Activated CD4-positive, alpha-beta T cell treated with anti-CD3 and anti-CD28 coated beads, Interleukin-2, amount 10 ng/mL, durations not matched to agents 24 days and 14 days (primary cell): ENCODE measurements at regions not wholly inside any gene's neighbourhood (a gene's known extent, or its start where the extent isn't known, plus 50 kb on each side); places are given as distances from the start of the nearest gene placed in this dataset.

Experiments
- DNase-seq: peaks from one replicate; pipeline ENCODE4 v3.0.0; 2022
- H3K27ac Mint-ChIP-seq: one replicate; pipeline ENCODE4 v1.8.0; 2022; ENCODE audit warnings: mild to moderate bottlenecking, mixed read lengths
- H3K27me3 Mint-ChIP-seq: one replicate; pipeline ENCODE4 v1.8.0; 2022; ENCODE audit warnings: mixed read lengths
- H3K36me3 Mint-ChIP-seq: one replicate; pipeline ENCODE4 v1.8.0; 2022; ENCODE audit warnings: low read depth, mild to moderate bottlenecking, mixed read lengths
- H3K4me1 Mint-ChIP-seq: one replicate; pipeline ENCODE4 v1.8.0; 2021; ENCODE audit warnings: mixed read lengths
- H3K4me3 Mint-ChIP-seq: one replicate; pipeline ENCODE4 v1.8.0; 2022; ENCODE audit warnings: mild to moderate bottlenecking, moderate library complexity, mixed read lengths
- H3K9me3 Mint-ChIP-seq: one replicate; pipeline ENCODE4 v1.8.0; 2021; ENCODE audit warnings: mixed read lengths
- intact Hi-C: fragments of 100-400 bp; cut with micrococcal nuclease; formaldehyde crosslinking; loops from one replicate; pipeline ENCODE4 v1.15.1; 2023

DNA sequence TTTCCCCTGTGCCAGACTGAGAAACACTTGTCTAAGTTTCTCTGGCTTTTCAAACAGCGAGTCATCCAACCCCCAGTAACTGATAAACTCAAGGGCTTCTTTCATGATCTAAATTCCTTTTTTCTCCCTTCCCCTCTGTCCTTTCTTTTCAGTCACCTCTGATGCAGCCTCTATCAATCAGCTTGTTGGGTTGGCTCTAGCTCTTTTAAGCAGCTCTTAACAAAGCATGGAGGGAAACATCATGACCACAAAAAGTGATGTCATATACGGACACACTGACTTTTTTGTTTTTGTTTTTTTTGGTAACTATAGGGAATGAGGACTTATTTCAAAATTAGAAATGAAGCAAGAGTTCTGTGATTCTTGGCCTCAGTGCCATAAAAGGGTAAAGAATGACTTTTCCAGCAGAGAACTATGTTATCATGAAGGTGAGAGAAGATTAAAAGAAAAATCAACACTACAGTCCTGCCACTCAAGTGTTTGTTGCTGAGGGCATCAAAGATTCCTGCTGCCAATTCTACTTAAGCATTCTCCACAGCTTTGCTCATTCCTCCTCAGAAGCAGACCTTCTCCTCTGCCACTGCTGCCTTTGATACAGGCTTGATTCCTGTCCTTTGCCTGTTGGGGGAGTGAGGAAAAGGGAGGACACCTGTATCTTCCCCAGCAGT lies 457.0 kb upstream of the ONECUT1 start:
- intact Hi-C loops, result no loop called here
- no peaks in the 10 kb centered on the region for H3K36me3 Mint-ChIP-seq
- peaks cover 4% of the 10 kb centered on the region for H3K9me3 Mint-ChIP-seq

GRCh38 chr15:53246404-53246803 lies 456.3 kb upstream of the ONECUT1 start:
- intact Hi-C loops, result no loop called here
- Mint-ChIP-seq H3K36me3 (no peaks in the 10 kb centered on the region), H3K27ac (no peak overlapping the region), H3K4me1 (no peaks in the 10 kb centered on the region), H3K27me3 (no peaks in the 10 kb centered on the region), H3K4me3 (no peak overlapping the region), H3K9me3 (peaks cover 4% of the 10 kb centered on the region)
- no peak for DNase-seq

More for the DNA sequence above, 457.0 kb upstream of the ONECUT1 start:
- no peak for DNase-seq
- Mint-ChIP-seq H3K27ac (no peak overlapping the region), H3K4me3 (no peak overlapping the region), H3K4me1 (no peaks in the 10 kb centered on the region), H3K27me3 (no peaks in the 10 kb centered on the region)

DNA sequence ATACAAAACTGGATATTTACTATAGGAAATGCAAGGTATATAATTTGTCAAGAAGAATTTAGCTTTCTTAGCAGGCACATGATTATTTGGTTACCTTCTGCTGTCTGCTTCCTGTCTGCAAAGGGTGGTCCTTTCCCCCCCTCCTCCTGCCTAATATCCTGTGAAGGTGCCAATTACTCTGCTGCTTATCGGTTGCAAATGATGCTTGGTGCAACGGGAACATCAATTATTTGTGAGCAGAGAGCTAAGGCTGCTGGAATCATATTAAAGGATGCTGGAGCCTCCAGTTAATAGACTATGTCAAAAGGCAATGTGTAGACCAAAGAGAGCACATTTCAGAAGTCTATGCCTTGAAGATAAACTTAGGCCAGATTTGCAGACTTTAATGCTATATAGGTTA lies 443.7 kb upstream of the ONECUT1 start:
- Mint-ChIP-seq H3K9me3 (no peaks in the 10 kb centered on the region), H3K4me3 (no peak overlapping the region), H3K27me3 (no peaks in the 10 kb centered on the region), H3K27ac (no peak overlapping the region), H3K36me3 (no peaks in the 10 kb centered on the region), H3K4me1 (no peaks in the 10 kb centered on the region)
- DNase-seq, result no peak
- intact Hi-C loops, result no loop called here

- no peak overlapping the region for H3K4me3 Mint-ChIP-seq
- no peaks in the 10 kb centered on the region for H3K9me3 Mint-ChIP-seq
- no peaks in the 10 kb centered on the region for H3K4me1 Mint-ChIP-seq
- no peak for DNase-seq
- intact Hi-C loops, result no loop called here
- no peaks in the 10 kb centered on the region for H3K27me3 Mint-ChIP-seq
- no peaks in the 10 kb centered on the region for H3K36me3 Mint-ChIP-seq
- H3K27ac Mint-ChIP-seq, result no peak overlapping the region
Observed at GRCh38 chr15:53230473-53230872, 440.3 kb upstream of the ONECUT1 start.

DNA sequence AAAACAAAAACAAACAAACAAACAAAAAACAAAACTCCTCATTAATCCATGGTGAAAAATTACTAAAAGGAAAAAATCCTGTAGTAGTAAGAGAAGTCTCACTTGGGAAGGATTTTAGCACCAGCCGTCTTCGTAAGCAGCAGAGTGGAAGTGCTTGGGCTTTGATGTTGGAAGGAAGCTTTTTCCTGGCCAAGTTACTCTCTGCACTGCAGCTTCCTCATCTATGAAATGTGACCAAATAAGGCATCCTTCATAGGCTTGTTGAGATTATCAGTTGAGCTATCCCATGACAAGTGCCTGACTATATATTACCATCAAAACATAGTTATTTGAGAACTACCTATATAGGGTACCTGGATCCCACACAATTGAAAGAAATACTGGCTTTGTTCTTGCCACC lies 436.4 kb upstream of the ONECUT1 start:
- intact Hi-C loops, result no loop called here
- Mint-ChIP-seq H3K4me1 (no peaks in the 10 kb centered on the region), H3K27me3 (no peaks in the 10 kb centered on the region), H3K36me3 (no peaks in the 10 kb centered on the region), H3K4me3 (no peak overlapping the region), H3K9me3 (no peaks in the 10 kb centered on the region), H3K27ac (no peak overlapping the region)
- no peak for DNase-seq

DNA sequence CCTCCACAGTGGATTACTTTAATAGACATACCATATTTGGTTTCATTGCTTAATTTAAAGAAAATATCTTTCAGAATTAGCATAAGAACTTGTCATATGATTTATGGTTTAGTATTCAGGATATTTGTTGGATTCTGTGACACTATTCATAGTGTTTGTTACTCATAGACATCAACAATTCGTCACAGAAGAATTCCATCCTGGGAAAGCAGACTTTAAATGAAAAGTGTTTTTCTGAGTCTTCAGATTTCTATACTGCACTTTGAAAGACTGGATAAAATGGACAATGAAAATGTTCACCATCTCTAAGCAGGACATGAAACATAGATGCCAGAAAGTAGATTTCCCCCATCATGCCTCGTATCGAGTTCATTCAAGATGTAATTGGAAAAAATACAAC lies 435.6 kb upstream of the ONECUT1 start:
- no peak overlapping the region for H3K4me3 Mint-ChIP-seq

GRCh38 chr15:53224371-53224770 lies 434.2 kb upstream of the ONECUT1 start:
- Mint-ChIP-seq H3K4me1 (no peaks in the 10 kb centered on the region), H3K36me3 (no peaks in the 10 kb centered on the region), H3K9me3 (no peaks in the 10 kb centered on the region), H3K27me3 (no peaks in the 10 kb centered on the region), H3K27ac (no peak overlapping the region), H3K4me3 (no peak overlapping the region)
- no peak for DNase-seq
- intact Hi-C loops, result no loop called here

More for the DNA sequence above, 435.6 kb upstream of the ONECUT1 start:
- H3K4me1 Mint-ChIP-seq, result no peaks in the 10 kb centered on the region
- no peaks in the 10 kb centered on the region for H3K9me3 Mint-ChIP-seq
- no peak for DNase-seq
- H3K27me3 Mint-ChIP-seq, result no peaks in the 10 kb centered on the region
- H3K27ac Mint-ChIP-seq, result no peak overlapping the region
- no peaks in the 10 kb centered on the region for H3K36me3 Mint-ChIP-seq
- intact Hi-C loops, result no loop called here

- Mint-ChIP-seq H3K4me3 (no peak overlapping the region), H3K9me3 (no peaks in the 10 kb centered on the region), H3K4me1 (no peaks in the 10 kb centered on the region), H3K36me3 (no peaks in the 10 kb centered on the region), H3K27ac (no peak overlapping the region), H3K27me3 (no peaks in the 10 kb centered on the region)
- DNase-seq, result no peak
- intact Hi-C loops, result no loop called here
Observed at GRCh38 chr15:53223815-53224214, 433.7 kb upstream of the ONECUT1 start.

DNA sequence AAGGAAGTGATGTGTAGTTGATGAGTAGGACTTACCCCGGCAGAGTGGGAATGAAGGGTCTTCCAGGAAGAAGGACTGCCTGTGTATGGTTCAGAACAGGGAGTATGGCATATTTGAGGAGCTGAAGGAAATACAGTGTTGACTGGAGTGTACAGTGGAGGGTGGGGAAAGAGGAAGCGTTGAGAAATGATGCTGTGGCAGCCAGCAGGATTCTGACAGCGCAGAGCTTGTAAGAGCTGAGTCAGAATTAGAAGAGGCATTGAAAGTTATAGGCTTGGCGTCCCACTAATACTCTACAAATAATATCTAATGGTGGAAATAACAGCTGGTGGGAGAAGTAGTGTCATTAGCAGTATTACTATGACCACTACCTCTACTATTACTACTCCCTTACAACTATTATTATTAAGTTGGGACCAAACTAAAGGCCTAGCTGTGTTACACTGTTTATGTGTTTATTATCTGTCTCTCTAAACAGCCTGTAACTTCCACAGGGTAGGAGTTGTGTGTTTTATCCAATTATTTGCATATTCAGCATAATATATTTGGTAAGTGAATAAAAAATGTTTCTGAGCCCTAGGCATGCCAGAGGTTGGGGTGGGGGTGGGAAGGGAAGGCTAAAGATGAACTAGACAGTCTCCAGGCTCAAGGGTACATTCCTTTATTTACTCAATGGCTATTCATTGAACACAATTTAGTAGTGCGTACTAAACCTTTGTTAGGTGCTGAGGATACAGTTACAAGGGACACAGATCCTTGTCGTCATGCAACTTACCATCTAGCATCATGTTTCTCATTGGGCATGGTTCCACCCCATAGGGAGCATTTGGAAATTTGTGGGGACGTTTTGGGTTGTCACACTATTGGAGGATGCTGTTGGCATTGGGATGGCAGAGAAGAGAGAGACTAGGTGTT lies 428.8 kb upstream of the ONECUT1 start:
- no peak for DNase-seq
- H3K9me3 Mint-ChIP-seq, result no peaks in the 10 kb centered on the region
- intact Hi-C loops, result no loop called here
- H3K4me1 Mint-ChIP-seq, result no peaks in the 10 kb centered on the region
- H3K4me3 Mint-ChIP-seq, result no peak overlapping the region
- no peak overlapping the region for H3K27ac Mint-ChIP-seq
- no peaks in the 10 kb centered on the region for H3K27me3 Mint-ChIP-seq
- no peaks in the 10 kb centered on the region for H3K36me3 Mint-ChIP-seq

- no peaks in the 10 kb centered on the region for H3K4me1 Mint-ChIP-seq
- no peak overlapping the region for H3K4me3 Mint-ChIP-seq
- no peaks in the 10 kb centered on the region for H3K27me3 Mint-ChIP-seq
- H3K36me3 Mint-ChIP-seq, result no peaks in the 10 kb centered on the region
- DNase-seq, result no peak
- intact Hi-C loops, result no loop called here
- no peak overlapping the region for H3K27ac Mint-ChIP-seq
- no peaks in the 10 kb centered on the region for H3K9me3 Mint-ChIP-seq
Observed at GRCh38 chr15:53216036-53216435, 425.9 kb upstream of the ONECUT1 start.

- DNase-seq, result no peak
- H3K4me3 Mint-ChIP-seq, result no peak overlapping the region
- intact Hi-C loops, result no loop called here
- no peak overlapping the region for H3K27ac Mint-ChIP-seq
- H3K4me1 Mint-ChIP-seq, result no peaks in the 10 kb centered on the region
- no peaks in the 10 kb centered on the region for H3K36me3 Mint-ChIP-seq
- no peaks in the 10 kb centered on the region for H3K27me3 Mint-ChIP-seq
- H3K9me3 Mint-ChIP-seq, result no peaks in the 10 kb centered on the region
Observed at GRCh38 chr15:53213336-53213735, 423.2 kb upstream of the ONECUT1 start.

DNA sequence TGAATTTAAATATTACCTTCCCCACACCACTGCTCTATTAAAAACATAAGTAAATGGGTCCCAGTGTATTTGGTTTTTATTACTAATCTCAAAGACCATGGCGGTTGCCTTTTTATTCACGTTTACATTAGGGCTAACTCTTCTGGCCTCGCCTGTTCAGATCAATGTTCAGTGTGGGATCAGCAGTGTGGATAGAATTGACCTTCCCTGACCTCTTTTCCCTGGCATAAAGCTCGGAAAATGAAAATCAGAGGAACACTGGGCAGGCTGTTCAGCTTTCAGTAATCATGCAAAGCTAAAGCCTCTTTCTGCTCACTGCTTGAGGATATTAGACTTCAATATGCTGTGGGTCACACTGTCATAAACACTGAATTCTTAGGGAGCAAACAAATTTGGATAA lies 422.6 kb upstream of the ONECUT1 start:
- no peak overlapping the region for H3K27ac Mint-ChIP-seq
- DNase-seq, result no peak
- H3K4me3 Mint-ChIP-seq, result no peak overlapping the region
- H3K4me1 Mint-ChIP-seq, result no peaks in the 10 kb centered on the region
- H3K27me3 Mint-ChIP-seq, result no peaks in the 10 kb centered on the region
- no peaks in the 10 kb centered on the region for H3K36me3 Mint-ChIP-seq
- H3K9me3 Mint-ChIP-seq, result no peaks in the 10 kb centered on the region
- intact Hi-C loops, result no loop called here

DNA sequence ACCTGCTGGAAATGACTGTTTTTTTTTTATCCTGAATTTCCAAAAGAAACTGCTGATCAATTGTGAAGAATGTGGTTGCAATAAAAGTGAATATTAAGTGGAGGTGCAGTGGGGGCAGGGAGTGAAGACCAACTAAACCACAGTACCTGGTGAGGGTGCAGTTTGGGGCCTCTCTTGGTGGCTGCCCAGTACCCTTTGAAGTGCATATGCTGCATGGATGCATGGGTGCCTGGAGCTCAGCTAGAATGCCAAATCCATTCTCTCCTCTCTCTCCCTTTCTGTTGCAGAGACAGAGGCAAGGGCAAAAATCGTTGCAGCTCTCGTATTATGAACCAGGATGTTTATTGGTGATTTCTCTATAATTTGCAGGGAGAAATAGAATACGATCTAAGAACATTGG lies 420.5 kb upstream of the ONECUT1 start:
- intact Hi-C loops, result no loop called here

GRCh38 chr15:53209396-53210042 lies 419.4 kb upstream of the ONECUT1 start:
- Mint-ChIP-seq H3K36me3 (no peaks in the 10 kb centered on the region), H3K4me1 (no peaks in the 10 kb centered on the region), H3K27ac (no peak overlapping the region), H3K9me3 (no peaks in the 10 kb centered on the region), H3K4me3 (no peak overlapping the region), H3K27me3 (no peaks in the 10 kb centered on the region)
- no peak for DNase-seq
- intact Hi-C loops, result no loop called here

More for the DNA sequence above, 420.5 kb upstream of the ONECUT1 start:
- no peaks in the 10 kb centered on the region for H3K9me3 Mint-ChIP-seq
- no peaks in the 10 kb centered on the region for H3K4me1 Mint-ChIP-seq
- H3K27ac Mint-ChIP-seq, result no peak overlapping the region
- DNase-seq, result no peak
- no peak overlapping the region for H3K4me3 Mint-ChIP-seq
- H3K27me3 Mint-ChIP-seq, result no peaks in the 10 kb centered on the region
- H3K36me3 Mint-ChIP-seq, result no peaks in the 10 kb centered on the region
